Transverse colon (tissue), 4 donors: ENCODE measurements at regions not wholly inside any gene's neighbourhood (a gene's known extent, or its start where the extent isn't known, plus 50 kb on each side); places are given as distances from the start of the nearest gene placed in this dataset.

Source experiments
- POLR2A ChIP-seq: fragments of 450-650 bp; IDR thresholded peaks from one replicate; pipeline ENCODE4 v1.6.1; 2016; ENCODE audit warnings: antibody characterized with exemption, mild to moderate bottlenecking, moderate library complexity
- POLR2AphosphoS5 ChIP-seq, 3 donors: sonication (generic); formaldehyde crosslinking; IDR thresholded peaks; one replicate each; pipeline ENCODE4 v1.6.1; 2016; ENCODE audit warnings: antibody characterized with exemption in 3 of 3
- TF ChIP-seq, protein P1 (sequence below), 5 experiments: fragments of 200-600 bp in 3 of 5; fragments of 450-650 bp in 2 of 5; sonication (generic) in 3 of 5; IDR thresholded peaks; 1 replicate in 2 of 5; 2 replicates in 3 of 5; pipeline ENCODE4 v1.5.1; 2016 to 2017; ENCODE audit warnings: antibody characterized with exemption in 5 of 5, inconsistent platforms in 3 of 5, mild to moderate bottlenecking in 2 of 5, moderate library complexity in 1 of 5

GRCh38 chr1:31487721-31488293, 74.8 kb downstream of the SERINC2 start:
- TF ChIP-seq, protein P1, sequence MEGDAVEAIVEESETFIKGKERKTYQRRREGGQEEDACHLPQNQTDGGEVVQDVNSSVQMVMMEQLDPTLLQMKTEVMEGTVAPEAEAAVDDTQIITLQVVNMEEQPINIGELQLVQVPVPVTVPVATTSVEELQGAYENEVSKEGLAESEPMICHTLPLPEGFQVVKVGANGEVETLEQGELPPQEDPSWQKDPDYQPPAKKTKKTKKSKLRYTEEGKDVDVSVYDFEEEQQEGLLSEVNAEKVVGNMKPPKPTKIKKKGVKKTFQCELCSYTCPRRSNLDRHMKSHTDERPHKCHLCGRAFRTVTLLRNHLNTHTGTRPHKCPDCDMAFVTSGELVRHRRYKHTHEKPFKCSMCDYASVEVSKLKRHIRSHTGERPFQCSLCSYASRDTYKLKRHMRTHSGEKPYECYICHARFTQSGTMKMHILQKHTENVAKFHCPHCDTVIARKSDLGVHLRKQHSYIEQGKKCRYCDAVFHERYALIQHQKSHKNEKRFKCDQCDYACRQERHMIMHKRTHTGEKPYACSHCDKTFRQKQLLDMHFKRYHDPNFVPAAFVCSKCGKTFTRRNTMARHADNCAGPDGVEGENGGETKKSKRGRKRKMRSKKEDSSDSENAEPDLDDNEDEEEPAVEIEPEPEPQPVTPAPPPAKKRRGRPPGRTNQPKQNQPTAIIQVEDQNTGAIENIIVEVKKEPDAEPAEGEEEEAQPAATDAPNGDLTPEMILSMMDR (IDR thresholded peaks at IDR 0.05): no peak
- TF ChIP-seq POLR2A (no peak), POLR2AphosphoS5 (IDR thresholded peaks at IDR 0.05) (no peak)
